ENCODE measurements at regions not wholly inside any gene's neighbourhood (a gene's known extent, or its start where the extent isn't known, plus 50 kb on each side); places are given as distances from the start of the nearest gene placed in this dataset.

GRCh38 chr2:203585516-203585915, 50.4 kb upstream of the RAPH1 start:
- H3K27ac Mint-ChIP-seq: no peak overlapping the region
- peaks cover 11% of the 10 kb centered on the region for H3K4me1 Mint-ChIP-seq
- ATAC-seq (ENCODE audit: low read depth): no peak
- H3K4me3 Mint-ChIP-seq: no peak overlapping the region
- H3K36me3 Mint-ChIP-seq: no peaks in the 10 kb centered on the region
- DNase-seq: no peak
- H3K27me3 Mint-ChIP-seq: peaks cover 15% of the 10 kb centered on the region
- H3K9me3 Mint-ChIP-seq: no peaks in the 10 kb centered on the region
- POLR2A ChIA-PET: no interaction called here

- DNase-seq: no peak
- H3K36me3 Mint-ChIP-seq: peaks cover under 1% of the 10 kb centered on the region
- H3K4me1 Mint-ChIP-seq: peaks cover 12% of the 10 kb centered on the region
- POLR2A ChIA-PET: no interaction called here
- no peak overlapping the region for H3K27ac Mint-ChIP-seq
- no peak for ATAC-seq (ENCODE audit: low read depth)
- peaks cover 17% of the 10 kb centered on the region for H3K27me3 Mint-ChIP-seq
- no peak overlapping the region for H3K4me3 Mint-ChIP-seq
- H3K9me3 Mint-ChIP-seq: no peaks in the 10 kb centered on the region
Observed at GRCh38 chr2:203586206-203586605, 51.1 kb upstream of the RAPH1 start.

- Mint-ChIP-seq H3K4me3 (no peak overlapping the region), H3K27me3 (peaks cover 22% of the 10 kb centered on the region), H3K4me1 (peaks cover 13% of the 10 kb centered on the region), H3K27ac (no peak overlapping the region), H3K9me3 (no peaks in the 10 kb centered on the region), H3K36me3 (peaks cover 2% of the 10 kb centered on the region)
- DNase-seq: no peak
- no peak for ATAC-seq (ENCODE audit: low read depth)
- POLR2A ChIA-PET: no interaction called here
Observed at GRCh38 chr2:203586696-203587095, 51.6 kb upstream of the RAPH1 start.

GRCh38 chr2:203590496-203590895, 55.4 kb upstream of the RAPH1 start:
- H3K36me3 Mint-ChIP-seq: peaks cover 2% of the 10 kb centered on the region
- H3K27me3 Mint-ChIP-seq: peaks cover 20% of the 10 kb centered on the region
- ATAC-seq (ENCODE audit: low read depth) (no peak), DNase-seq (no peak)
- H3K4me1 Mint-ChIP-seq: peaks cover 4% of the 10 kb centered on the region
- H3K9me3 Mint-ChIP-seq: no peaks in the 10 kb centered on the region
- POLR2A ChIA-PET: no interaction called here
- H3K4me3 Mint-ChIP-seq: no peak overlapping the region
- H3K27ac Mint-ChIP-seq: no peak overlapping the region

- peaks cover 2% of the 10 kb centered on the region for H3K36me3 Mint-ChIP-seq
- H3K4me3 Mint-ChIP-seq: no peak overlapping the region
- ATAC-seq (ENCODE audit: low read depth) (no peak), DNase-seq (no peak)
- H3K9me3 Mint-ChIP-seq: no peaks in the 10 kb centered on the region
- no peak overlapping the region for H3K27ac Mint-ChIP-seq
- peaks cover 21% of the 10 kb centered on the region for H3K27me3 Mint-ChIP-seq
- H3K4me1 Mint-ChIP-seq: peaks cover 4% of the 10 kb centered on the region
- POLR2A ChIA-PET: no interaction called here
Observed at GRCh38 chr2:203591642-203592041, 56.5 kb upstream of the RAPH1 start.

GRCh38 chr2:203592470-203592869, 57.4 kb upstream of the RAPH1 start:
- peaks cover 4% of the 10 kb centered on the region for H3K4me1 Mint-ChIP-seq
- H3K36me3 Mint-ChIP-seq: peaks cover 2% of the 10 kb centered on the region
- DNase-seq (no peak), ATAC-seq (ENCODE audit: low read depth) (no peak)
- H3K4me3 Mint-ChIP-seq: no peak overlapping the region
- no peaks in the 10 kb centered on the region for H3K9me3 Mint-ChIP-seq
- POLR2A ChIA-PET: no interaction called here
- H3K27me3 Mint-ChIP-seq: peaks cover 24% of the 10 kb centered on the region
- H3K27ac Mint-ChIP-seq: no peak overlapping the region

GRCh38 chr2:203594541-203594940, 59.4 kb upstream of the RAPH1 start:
- no peak overlapping the region for H3K4me3 Mint-ChIP-seq
- ATAC-seq (ENCODE audit: low read depth): no peak
- H3K4me1 Mint-ChIP-seq: peaks cover 18% of the 10 kb centered on the region
- POLR2A ChIA-PET: no interaction called here
- H3K9me3 Mint-ChIP-seq: no peaks in the 10 kb centered on the region
- no peak overlapping the region for H3K27ac Mint-ChIP-seq
- H3K27me3 Mint-ChIP-seq: peaks cover 37% of the 10 kb centered on the region
- H3K36me3 Mint-ChIP-seq: peaks cover 2% of the 10 kb centered on the region
- no peak for DNase-seq

GRCh38 chr2:203596183-203596582, 61.1 kb upstream of the RAPH1 start:
- no peak for ATAC-seq (ENCODE audit: low read depth)
- Mint-ChIP-seq H3K27me3 (peaks cover 42% of the 10 kb centered on the region), H3K36me3 (peaks cover 2% of the 10 kb centered on the region), H3K4me3 (no peak overlapping the region), H3K4me1 (peaks cover 22% of the 10 kb centered on the region), H3K27ac (no peak overlapping the region), H3K9me3 (no peaks in the 10 kb centered on the region)
- POLR2A ChIA-PET: no interaction called here
- DNase-seq: no peak

GRCh38 chr2:203599509-203599908, 64.4 kb upstream of the RAPH1 start:
- DNase-seq (no peak), ATAC-seq (ENCODE audit: low read depth) (no peak)
- Mint-ChIP-seq H3K27ac (no peak overlapping the region), H3K36me3 (no peaks in the 10 kb centered on the region), H3K4me3 (no peak overlapping the region), H3K27me3 (peaks cover 40% of the 10 kb centered on the region), H3K9me3 (no peaks in the 10 kb centered on the region), H3K4me1 (peaks cover 18% of the 10 kb centered on the region)
- POLR2A ChIA-PET: interaction anchor here (0.7 kb wide), 1 partner anchor 1027 kb away, joined by 3 read pairs; no protein-coding TSS in a partner anchor

- Mint-ChIP-seq H3K9me3 (no peaks in the 10 kb centered on the region), H3K4me3 (no peak overlapping the region), H3K27ac (no peak overlapping the region), H3K36me3 (no peaks in the 10 kb centered on the region), H3K27me3 (peaks cover 39% of the 10 kb centered on the region), H3K4me1 (peaks cover 18% of the 10 kb centered on the region)
- POLR2A ChIA-PET: no interaction called here
- ATAC-seq (ENCODE audit: low read depth) (no peak), DNase-seq (no peak)
Observed at GRCh38 chr2:203600286-203600685, 65.2 kb upstream of the RAPH1 start.

GRCh38 chr2:203603456-203604389, 68.6 kb upstream of the RAPH1 start:
- peaks cover 39% of the 10 kb centered on the region for H3K27me3 Mint-ChIP-seq
- no peak overlapping the region for H3K27ac Mint-ChIP-seq
- H3K9me3 Mint-ChIP-seq: no peaks in the 10 kb centered on the region
- no peak for ATAC-seq (ENCODE audit: low read depth)
- H3K4me3 Mint-ChIP-seq: no peak overlapping the region
- POLR2A ChIA-PET: no interaction called here
- H3K4me1 Mint-ChIP-seq: peaks cover 10% of the 10 kb centered on the region
- no peaks in the 10 kb centered on the region for H3K36me3 Mint-ChIP-seq
- no peak for DNase-seq

- H3K27me3 Mint-ChIP-seq: peaks cover 28% of the 10 kb centered on the region
- H3K36me3 Mint-ChIP-seq: no peaks in the 10 kb centered on the region
- no peaks in the 10 kb centered on the region for H3K4me1 Mint-ChIP-seq
- no peak overlapping the region for H3K27ac Mint-ChIP-seq
- POLR2A ChIA-PET: no interaction called here
- no peak for DNase-seq
- no peak overlapping the region for H3K4me3 Mint-ChIP-seq
- ATAC-seq (ENCODE audit: low read depth): no peak
- no peaks in the 10 kb centered on the region for H3K9me3 Mint-ChIP-seq
Observed at GRCh38 chr2:203605302-203605701, 70.2 kb upstream of the RAPH1 start.

- POLR2A ChIA-PET: no interaction called here
- H3K4me3 Mint-ChIP-seq: no peak overlapping the region
- no peaks in the 10 kb centered on the region for H3K4me1 Mint-ChIP-seq
- H3K9me3 Mint-ChIP-seq: no peaks in the 10 kb centered on the region
- peaks cover 25% of the 10 kb centered on the region for H3K27me3 Mint-ChIP-seq
- ATAC-seq (ENCODE audit: low read depth) (no peak), DNase-seq (no peak)
- H3K27ac Mint-ChIP-seq: no peak overlapping the region
- no peaks in the 10 kb centered on the region for H3K36me3 Mint-ChIP-seq
Observed at GRCh38 chr2:203606051-203606450, 71.0 kb upstream of the RAPH1 start.

GRCh38 chr2:203610558-203610957, 75.5 kb upstream of the RAPH1 start:
- no peaks in the 10 kb centered on the region for H3K36me3 Mint-ChIP-seq
- H3K9me3 Mint-ChIP-seq: no peaks in the 10 kb centered on the region
- no peak overlapping the region for H3K27ac Mint-ChIP-seq
- peaks cover 13% of the 10 kb centered on the region for H3K27me3 Mint-ChIP-seq
- no peak for DNase-seq
- no peak for ATAC-seq (ENCODE audit: low read depth)
- peaks cover 3% of the 10 kb centered on the region for H3K4me1 Mint-ChIP-seq
- POLR2A ChIA-PET: no interaction called here
- no peak overlapping the region for H3K4me3 Mint-ChIP-seq

All from activated naive CD8-positive, alpha-beta T cell treated with anti-CD3 and anti-CD28 coated beads, Interleukin-2, amount 10 ng/mL, durations not matched to agents 7 days and 5 days (primary cell).